Lower leg skin (tissue), 3 donors: ENCODE measurements at regions not wholly inside any gene's neighbourhood (a gene's known extent, or its start where the extent isn't known, plus 50 kb on each side); places are given as distances from the start of the nearest gene placed in this dataset.

ENCODE experiments used
- POLR2A ChIP-seq, 2 donors: fragments of 450-650 bp; IDR thresholded peaks; one replicate each; pipeline ENCODE4 v1.6.1; 2016 to 2017; ENCODE audit warnings: antibody characterized with exemption in 2 of 2, mild to moderate bottlenecking in 1 of 2, moderate library complexity in 1 of 2
- TF ChIP-seq, protein P1 (sequence below), 3 donors: fragments of 450-650 bp; IDR thresholded peaks; one replicate each; pipeline ENCODE4 v1.5.1; 2016; ENCODE audit warnings: antibody characterized with exemption in 3 of 3, mild to moderate bottlenecking in 3 of 3, moderate library complexity in 2 of 3

DNA sequence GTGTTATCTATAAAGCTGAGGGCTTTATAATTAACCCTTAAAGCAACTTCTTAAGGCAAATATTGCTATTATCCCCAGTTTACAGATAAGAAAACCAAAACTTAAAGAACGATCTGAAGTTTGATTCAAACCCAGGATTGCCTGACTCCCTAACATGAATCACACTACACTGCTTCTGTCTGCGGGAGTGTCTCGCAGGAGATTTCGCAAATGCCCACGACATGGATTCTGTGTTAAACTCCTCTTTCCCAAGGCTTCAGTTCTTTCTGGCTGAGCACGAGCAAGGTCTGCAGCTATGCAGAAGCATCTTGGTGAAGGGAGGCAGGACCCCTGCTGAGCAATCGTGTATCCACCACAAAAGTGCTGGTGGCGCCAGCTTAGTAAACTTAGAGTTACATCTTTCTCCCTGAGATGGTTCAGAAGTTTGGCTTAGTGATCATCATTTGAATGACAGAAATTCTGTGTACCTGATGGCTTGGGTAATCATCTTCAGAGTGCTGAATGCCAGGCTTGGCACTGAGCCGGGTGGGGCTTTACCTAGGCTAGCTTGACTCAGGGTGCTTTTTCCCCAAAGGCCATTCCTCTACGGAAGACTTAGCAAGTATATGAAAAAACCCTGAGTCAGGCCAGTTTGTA, 81.4 kb upstream of the PIK3R1 start:
- TF ChIP-seq, protein P1, sequence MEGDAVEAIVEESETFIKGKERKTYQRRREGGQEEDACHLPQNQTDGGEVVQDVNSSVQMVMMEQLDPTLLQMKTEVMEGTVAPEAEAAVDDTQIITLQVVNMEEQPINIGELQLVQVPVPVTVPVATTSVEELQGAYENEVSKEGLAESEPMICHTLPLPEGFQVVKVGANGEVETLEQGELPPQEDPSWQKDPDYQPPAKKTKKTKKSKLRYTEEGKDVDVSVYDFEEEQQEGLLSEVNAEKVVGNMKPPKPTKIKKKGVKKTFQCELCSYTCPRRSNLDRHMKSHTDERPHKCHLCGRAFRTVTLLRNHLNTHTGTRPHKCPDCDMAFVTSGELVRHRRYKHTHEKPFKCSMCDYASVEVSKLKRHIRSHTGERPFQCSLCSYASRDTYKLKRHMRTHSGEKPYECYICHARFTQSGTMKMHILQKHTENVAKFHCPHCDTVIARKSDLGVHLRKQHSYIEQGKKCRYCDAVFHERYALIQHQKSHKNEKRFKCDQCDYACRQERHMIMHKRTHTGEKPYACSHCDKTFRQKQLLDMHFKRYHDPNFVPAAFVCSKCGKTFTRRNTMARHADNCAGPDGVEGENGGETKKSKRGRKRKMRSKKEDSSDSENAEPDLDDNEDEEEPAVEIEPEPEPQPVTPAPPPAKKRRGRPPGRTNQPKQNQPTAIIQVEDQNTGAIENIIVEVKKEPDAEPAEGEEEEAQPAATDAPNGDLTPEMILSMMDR (IDR thresholded peaks at IDR 0.05), result no peak
- TF ChIP-seq POLR2A (IDR thresholded peaks at IDR 0.05), result no peak
